ENCODE measurements at regions not wholly inside any gene's neighbourhood (a gene's known extent, or its start where the extent isn't known, plus 50 kb on each side); places are given as distances from the start of the nearest gene placed in this dataset.

DNA sequence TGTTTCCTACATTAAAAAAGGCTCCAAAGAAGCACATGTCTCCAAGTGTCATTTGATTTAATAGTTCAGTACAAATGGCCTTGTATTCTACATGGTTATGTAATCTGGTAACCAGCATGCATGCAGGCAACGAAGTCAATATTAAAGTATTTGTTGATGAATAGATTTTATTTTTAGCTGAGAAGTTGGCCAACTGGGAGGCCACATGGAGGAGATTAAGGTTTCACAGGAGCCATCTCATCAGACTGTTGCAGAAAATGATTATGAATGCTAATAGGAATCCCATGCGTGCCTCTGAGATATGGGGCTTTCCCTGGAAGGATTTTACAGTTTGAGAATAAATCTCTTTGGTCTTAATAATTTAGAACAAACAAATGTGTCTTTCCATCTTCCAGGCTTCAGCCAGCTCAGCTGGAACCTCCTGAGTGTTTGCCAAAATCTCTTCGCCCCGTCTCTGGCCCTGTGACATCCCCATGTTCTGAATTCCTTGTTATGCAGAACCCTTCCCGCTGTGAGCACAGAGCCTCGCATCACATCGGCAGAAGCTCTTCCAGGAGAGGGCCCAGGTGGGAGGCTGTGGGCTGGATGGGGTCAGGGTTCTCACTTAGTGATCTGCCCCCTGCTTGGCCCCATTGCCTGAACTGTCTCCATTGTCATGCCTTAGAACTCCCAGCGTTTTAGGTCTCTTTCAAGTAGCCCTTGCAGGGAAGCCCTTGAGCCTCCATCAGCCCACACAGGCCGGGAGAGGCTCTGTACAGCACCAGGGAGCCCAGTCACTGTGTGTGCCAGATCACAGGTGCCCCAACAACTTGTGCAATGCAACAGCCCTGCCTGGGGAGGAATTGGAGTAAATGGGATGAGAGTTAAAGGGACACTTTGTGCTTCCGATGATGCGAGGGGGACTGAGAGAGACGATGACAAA, 190.5 kb upstream of the TWIST2 start:
- no peak for DNase-seq

GRCh38 chr2:238658054-238658407, 189.9 kb upstream of the TWIST2 start:
- no peak for DNase-seq

- DNase-seq: no peak
These were observed 189.1 kb upstream of the TWIST2 start for GRCh38 chr2:238658820-238659219.

DNA sequence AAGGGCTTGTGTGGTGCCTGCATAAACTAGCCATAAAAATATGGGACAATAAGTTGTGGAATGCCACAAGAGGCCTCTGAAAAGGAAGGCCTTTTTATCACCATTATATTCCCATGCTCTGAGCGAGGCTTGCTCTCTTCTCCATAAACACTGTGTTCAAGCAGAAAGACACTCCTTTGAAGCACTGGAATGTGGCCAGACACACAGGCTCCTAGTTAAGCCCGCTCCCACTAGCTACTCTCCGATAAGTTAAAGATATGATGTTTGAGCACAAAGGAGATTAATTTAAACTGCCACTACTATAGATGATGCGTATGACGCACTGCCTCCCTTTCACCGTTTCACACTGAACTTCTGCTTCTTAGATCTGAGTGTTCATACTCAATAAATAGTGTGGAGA, 188.7 kb upstream of the TWIST2 start:
- no peak for DNase-seq

DNA sequence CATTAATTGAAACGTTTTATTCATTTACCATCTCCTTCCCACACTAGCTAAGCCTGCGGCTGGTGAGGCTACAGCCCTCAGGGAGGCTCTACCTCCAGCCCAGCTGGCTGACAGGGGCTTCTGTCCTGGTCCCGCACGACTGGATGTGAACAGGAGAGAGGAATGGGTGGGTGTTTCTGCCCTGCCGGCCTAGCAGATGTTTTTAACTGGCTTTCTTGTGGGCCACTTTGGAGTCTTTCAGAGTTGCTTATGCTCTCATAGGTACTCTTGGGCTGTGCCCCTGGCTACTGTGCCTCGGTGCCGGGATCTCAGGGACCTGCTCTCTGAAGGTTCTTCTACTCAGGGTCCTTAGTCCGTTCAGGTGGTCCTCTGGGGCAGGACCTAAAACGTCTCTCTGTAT, 184.3 kb upstream of the TWIST2 start:
- no peak for DNase-seq

DNA sequence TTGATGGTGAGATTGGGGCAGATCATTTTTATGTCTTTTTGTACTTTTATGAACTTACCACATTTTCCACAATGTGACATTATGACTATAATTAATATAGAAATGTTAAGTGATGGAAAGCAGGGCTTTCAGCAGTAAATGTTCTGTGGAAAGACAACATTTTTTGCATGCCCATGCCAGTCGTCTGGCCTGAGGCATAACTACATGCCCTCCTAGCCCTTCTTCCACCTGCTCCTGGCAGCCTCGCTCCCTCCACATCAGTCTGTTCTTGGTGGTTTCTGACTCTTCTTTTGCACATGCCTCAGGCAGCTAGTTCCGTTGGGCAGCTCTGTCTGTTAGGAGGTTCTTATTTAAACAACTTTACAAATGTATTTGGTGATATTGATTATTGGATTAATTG, 182.0 kb upstream of the TWIST2 start:
- no peak for DNase-seq

GRCh38 chr2:238666543-238666942, 181.3 kb upstream of the TWIST2 start:
- DNase-seq: no peak

GRCh38 chr2:238667008-238667407, 180.9 kb upstream of the TWIST2 start:
- no peak for DNase-seq

GRCh38 chr2:238667639-238668038, 180.2 kb upstream of the TWIST2 start:
- DNase-seq: no peak

DNA sequence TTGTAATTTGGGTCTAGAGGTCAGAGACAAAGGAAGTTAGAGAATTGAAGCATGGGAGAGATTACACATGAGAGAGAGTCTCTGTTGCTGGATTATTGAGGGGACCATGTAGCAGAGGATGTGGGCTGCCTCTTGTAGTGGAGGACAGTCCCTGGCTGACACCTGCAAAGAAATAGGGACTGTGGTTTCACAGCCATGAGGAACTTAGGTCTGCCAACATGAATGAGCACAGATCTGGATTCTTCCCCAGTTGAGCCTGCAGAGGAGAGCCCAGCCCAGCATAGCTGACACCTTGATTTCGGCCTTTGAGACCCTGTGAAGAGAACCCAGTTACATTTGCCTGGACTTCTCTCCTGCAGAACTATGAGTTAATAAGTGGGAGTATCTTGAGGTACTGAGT, 179.5 kb upstream of the TWIST2 start:
- no peak for DNase-seq

- DNase-seq: no peak
These were observed 178.8 kb upstream of the TWIST2 start for GRCh38 chr2:238669046-238669445.

DNA sequence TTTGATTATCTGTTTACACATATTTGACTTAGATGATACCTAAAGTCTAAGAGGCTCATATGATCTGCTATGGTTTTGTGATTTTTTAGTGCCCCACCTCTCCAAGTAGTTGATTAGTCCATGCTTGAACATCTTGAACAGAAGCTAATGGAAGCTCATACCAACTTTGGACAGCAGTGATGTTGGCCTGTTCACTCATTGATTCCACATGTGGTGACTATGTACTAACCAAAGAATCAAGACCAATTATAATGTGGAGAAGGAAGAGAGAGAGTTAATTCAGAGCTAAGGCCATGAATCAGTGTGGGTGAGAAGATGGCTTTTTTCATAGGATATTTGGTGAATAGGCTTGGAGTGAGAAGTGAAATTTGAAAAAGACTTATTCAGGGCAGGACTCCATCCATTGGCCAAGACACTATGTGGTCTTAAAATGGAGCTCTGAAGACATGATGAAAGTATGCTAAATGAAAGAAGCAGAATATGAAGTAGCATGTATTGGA, 178.3 kb upstream of the TWIST2 start:
- DNase-seq: no peak

DNA sequence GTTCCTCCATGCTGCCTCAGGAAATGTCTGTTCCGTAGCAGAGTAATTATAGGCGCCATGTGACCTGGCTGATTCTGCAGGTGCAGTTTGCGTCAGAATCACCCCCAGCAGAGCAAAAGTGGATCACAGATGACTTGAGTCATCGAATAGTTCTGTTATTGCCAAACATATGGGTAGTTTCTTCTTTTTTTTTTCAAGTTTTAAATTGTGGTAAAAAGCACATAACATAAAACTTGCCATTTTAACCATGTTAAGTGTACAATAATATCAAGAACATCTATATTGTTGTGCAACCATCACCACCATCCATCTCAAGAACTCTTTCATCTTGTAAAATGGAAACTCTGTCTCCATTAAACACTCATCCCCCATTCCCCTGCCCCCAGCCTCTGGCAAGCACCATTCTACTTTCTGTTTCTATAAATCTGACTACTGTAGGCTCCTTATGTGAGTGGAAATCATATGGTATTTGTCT, 177.7 kb upstream of the TWIST2 start:
- no peak for DNase-seq

DNA sequence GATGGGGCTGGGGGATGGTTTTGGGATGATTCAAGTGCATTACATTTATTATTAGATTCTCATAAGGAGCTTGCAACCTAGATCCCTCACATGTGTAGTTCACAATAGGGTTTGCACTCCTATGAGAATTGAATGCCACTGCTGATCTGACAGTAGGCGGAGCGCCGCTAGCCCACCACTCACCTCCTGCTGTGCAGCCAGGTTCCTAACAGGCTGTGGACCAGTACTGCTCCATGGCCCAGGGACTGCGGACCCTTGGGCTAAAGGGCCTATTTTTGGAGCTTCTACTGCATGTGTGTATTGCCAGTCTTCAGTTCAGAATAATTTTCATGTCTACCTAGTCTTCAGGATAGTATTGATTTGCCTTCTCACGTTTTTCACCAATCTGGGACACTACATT, 165.3 kb upstream of the TWIST2 start:
- no peak for DNase-seq

DNA sequence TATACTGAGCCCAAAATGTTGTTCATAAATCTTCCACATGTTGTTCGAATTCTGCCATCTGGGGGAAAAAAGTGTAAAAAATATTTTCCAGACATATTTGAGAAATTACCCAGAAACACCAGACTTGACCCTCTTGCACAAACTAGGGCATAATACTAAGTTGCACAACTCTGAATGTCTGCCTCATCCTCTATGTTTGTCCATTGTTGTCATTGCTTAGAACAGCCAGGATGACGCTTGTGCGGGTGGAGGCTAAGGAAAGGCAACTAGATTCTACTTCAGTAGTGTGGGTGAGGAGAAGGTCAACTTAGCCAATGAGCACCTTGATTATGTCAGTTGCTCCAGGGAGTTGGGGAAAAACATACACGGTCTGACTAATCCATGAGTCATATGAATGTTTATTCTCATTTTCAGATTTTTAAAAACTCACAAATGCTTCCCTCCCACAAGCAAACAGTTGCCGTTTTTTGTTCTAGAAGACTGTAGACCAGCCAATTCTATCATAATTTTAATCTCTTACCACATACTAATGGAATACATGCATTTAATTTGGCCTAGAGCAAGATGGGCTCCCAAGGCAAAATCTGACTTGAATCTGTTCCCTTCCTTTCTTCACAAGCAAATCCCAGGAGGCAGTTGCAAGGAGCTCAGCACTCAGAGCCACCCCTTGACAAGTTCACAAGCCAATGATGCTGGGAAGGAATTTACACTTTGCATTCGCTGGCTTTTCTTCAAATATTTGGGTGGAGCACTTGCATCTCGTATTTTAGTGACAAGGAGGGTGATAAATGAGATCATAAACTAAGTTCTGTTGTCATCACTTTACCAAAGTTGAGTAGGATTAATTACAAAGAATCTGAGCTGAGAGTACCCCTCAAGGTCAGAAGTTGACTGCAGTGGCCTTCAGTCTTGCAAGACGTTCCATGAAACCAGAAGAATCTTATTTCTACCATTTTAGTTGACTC, 163.2 kb upstream of the TWIST2 start:
- no peak for DNase-seq

DNA sequence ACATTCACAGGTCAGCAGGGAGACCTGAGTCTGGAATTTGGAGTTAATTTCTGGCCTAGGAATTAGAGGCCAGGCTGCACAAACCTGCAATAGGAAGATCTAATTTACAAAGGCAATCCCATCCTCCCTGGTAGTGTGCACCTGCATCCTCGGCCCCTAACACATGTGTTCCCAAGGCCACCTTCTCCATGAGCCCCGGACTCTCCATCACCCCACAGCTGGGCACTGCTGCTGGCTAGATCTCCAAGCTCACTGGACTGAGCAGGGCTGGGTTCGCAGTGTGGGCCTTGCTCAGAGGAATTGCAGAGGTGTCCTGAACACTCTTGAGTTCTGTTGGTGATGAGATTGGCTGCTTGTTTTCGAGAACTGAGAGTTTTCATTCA, 162.6 kb upstream of the TWIST2 start:
- DNase-seq: no peak

- no peak for DNase-seq
These were observed 162.2 kb upstream of the TWIST2 start for GRCh38 chr2:238685713-238686112.

GRCh38 chr2:238686223-238686622, 161.7 kb upstream of the TWIST2 start:
- DNase-seq: no peak

DNA sequence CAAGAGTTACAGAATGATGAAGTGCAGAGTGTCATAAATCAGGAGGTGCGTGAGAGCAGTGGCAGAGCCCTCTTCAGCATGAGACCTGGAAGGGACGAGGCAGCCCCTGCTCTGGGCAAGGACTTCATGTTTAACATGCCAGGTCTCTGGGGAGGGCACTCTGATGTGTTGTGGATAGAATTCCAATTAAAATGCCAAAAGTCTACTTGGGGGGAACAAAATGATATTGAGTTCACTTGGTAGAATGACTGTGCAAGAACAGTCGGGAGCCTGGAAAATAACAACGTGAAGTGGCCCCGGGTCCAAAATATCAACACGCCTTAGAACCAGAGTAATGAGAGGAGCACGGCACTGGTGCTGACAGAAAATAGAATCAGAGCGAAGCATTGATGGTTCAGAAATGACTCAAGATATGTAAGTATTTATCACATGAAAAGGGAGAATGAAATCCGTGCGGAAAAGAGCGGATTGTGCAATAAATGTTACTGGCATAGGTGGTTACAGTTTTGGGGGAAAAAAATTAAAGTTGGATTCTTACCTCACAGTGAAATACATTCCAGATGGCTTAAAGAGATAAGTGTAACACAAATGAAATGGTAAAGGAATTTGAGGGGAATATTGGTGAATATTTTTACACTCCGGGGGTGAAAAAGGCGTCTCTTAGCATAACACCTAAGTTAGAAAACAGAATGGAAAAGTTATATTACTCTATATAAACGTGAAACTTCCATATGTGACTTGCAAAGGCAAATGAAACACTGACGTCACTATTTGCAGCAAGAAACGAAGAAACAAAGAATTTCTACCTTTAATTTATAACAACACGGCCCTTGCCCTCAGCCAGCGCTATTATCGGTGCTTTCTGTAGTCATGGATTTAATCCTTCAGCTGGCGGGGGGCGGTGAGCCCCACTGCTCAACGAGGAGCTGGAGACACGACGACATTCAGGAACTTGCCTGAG, 159.4 kb upstream of the TWIST2 start:
- no peak for DNase-seq

GRCh38 chr2:238689331-238689730, 158.6 kb upstream of the TWIST2 start:
- DNase-seq: no peak

DNA sequence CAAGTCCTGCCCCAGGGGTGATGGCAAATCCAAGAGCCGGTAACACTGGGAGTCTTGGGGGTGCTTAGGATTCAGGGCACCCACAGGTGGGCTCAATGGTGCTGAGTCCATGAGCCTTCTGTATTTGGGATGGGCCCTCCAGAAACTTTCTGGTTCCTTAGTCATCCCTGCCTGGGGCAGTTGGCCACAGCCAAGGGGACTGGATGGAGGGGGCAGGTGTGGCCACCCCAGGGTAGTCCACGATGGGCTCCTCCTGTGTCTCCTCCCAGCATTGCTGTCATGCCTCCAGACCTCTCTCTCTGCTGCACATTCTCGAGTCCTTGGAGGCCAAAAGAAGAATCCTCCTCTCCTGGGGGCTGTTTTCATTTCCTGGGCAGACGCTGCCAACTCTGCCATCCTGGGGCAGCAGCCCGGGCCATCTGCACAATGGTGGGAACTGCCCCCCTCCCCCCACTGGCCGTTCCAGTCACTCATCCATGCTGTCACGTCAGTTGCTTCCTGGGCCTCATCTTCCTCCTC, 158.0 kb upstream of the TWIST2 start:
- DNase-seq: no peak

DNA sequence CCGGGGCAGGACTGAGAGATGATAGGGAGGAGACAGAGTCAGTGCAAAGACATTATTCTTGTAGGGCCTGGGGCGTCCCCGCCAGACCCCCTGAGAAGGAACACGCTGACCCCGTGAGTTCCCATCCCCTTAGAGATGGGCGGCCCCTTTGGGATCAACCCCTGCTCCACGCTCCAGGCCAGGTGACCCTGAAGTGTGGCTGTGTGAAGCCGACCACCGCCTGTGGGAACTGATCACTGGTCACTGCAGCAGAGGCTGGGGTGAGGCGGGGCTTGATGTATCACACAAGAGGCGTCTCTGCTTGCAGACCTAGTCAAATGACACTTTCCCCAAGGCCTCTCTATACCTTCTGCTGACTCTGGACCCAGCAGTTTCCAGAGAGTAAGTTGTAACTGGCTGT, 157.4 kb upstream of the TWIST2 start:
- no peak for DNase-seq
